ENCODE measurements at regions not wholly inside any gene's neighbourhood (a gene's known extent, or its start where the extent isn't known, plus 50 kb on each side); places are given as distances from the start of the nearest gene placed in this dataset.

GRCh38 chr3:14301558-14301957 is 100.8 kb upstream of the SLC6A6 start:
- H3K4me3 ChIP-seq (ENCODE audit: low read depth, low read length) = no peak overlapping the region
- no peaks in the 10 kb centered on the region for H3K79me2 ChIP-seq (ENCODE audit: control insufficient read depth, insufficient read depth, low read length, unreplicated experiment)
- no peak overlapping the region for H3K27ac ChIP-seq (ENCODE audit: low read depth, low read length)
- H3K36me3 ChIP-seq (ENCODE audit: insufficient read depth, low read length) = no peaks in the 10 kb centered on the region
- peaks cover 20% of the 10 kb centered on the region for H3K27me3 ChIP-seq (ENCODE audit: insufficient read depth, low read length)
- no peak overlapping the region for H2AFZ ChIP-seq (ENCODE audit: low read length, unreplicated experiment)
- peaks cover 7% of the 10 kb centered on the region for H3K4me1 ChIP-seq (ENCODE audit: control insufficient read depth, insufficient read depth, low read length, unreplicated experiment)

GRCh38 chr3:14303336-14304100 is 98.9 kb upstream of the SLC6A6 start:
- no peaks in the 10 kb centered on the region for H3K79me2 ChIP-seq (ENCODE audit: control insufficient read depth, insufficient read depth, low read length, unreplicated experiment)
- H3K4me3 ChIP-seq (ENCODE audit: low read depth, low read length) = no peak overlapping the region
- peaks cover 7% of the 10 kb centered on the region for H3K4me1 ChIP-seq (ENCODE audit: control insufficient read depth, insufficient read depth, low read length, unreplicated experiment)
- no peak overlapping the region for H2AFZ ChIP-seq (ENCODE audit: low read length, unreplicated experiment)
- no peak overlapping the region for H3K27ac ChIP-seq (ENCODE audit: low read depth, low read length)
- H3K36me3 ChIP-seq (ENCODE audit: insufficient read depth, low read length) = no peaks in the 10 kb centered on the region
- H3K27me3 ChIP-seq (ENCODE audit: insufficient read depth, low read length) = peaks cover 31% of the 10 kb centered on the region

- H3K27ac ChIP-seq (ENCODE audit: low read depth, low read length) = no peak overlapping the region
- H3K36me3 ChIP-seq (ENCODE audit: insufficient read depth, low read length) = no peaks in the 10 kb centered on the region
- peaks cover 7% of the 10 kb centered on the region for H3K4me1 ChIP-seq (ENCODE audit: control insufficient read depth, insufficient read depth, low read length, unreplicated experiment)
- no peaks in the 10 kb centered on the region for H3K79me2 ChIP-seq (ENCODE audit: control insufficient read depth, insufficient read depth, low read length, unreplicated experiment)
- peaks cover 39% of the 10 kb centered on the region for H3K27me3 ChIP-seq (ENCODE audit: insufficient read depth, low read length)
- H2AFZ ChIP-seq (ENCODE audit: low read length, unreplicated experiment) = no peak overlapping the region
- H3K4me3 ChIP-seq (ENCODE audit: low read depth, low read length) = no peak overlapping the region
Observed at GRCh38 chr3:14304101-14305045, 98.0 kb upstream of the SLC6A6 start.

- Histone ChIP-seq H3K79me2 (ENCODE audit: control insufficient read depth, insufficient read depth, low read length, unreplicated experiment) (no peaks in the 10 kb centered on the region), H3K27ac (ENCODE audit: low read depth, low read length) (no peak overlapping the region), H3K27me3 (ENCODE audit: insufficient read depth, low read length) (peaks cover 46% of the 10 kb centered on the region), H3K4me1 (ENCODE audit: control insufficient read depth, insufficient read depth, low read length, unreplicated experiment) (peaks cover 7% of the 10 kb centered on the region), H2AFZ (ENCODE audit: low read length, unreplicated experiment) (no peak overlapping the region), H3K4me3 (ENCODE audit: low read depth, low read length) (no peak overlapping the region), H3K36me3 (ENCODE audit: insufficient read depth, low read length) (no peaks in the 10 kb centered on the region)
Observed at GRCh38 chr3:14305324-14305723, 97.1 kb upstream of the SLC6A6 start.

- H3K4me1 ChIP-seq (ENCODE audit: control insufficient read depth, insufficient read depth, low read length, unreplicated experiment) = peaks cover 7% of the 10 kb centered on the region
- H3K4me3 ChIP-seq (ENCODE audit: low read depth, low read length) = no peak overlapping the region
- peaks cover 50% of the 10 kb centered on the region for H3K27me3 ChIP-seq (ENCODE audit: insufficient read depth, low read length)
- no peaks in the 10 kb centered on the region for H3K36me3 ChIP-seq (ENCODE audit: insufficient read depth, low read length)
- no peaks in the 10 kb centered on the region for H3K79me2 ChIP-seq (ENCODE audit: control insufficient read depth, insufficient read depth, low read length, unreplicated experiment)
- no peak overlapping the region for H3K27ac ChIP-seq (ENCODE audit: low read depth, low read length)
- H2AFZ ChIP-seq (ENCODE audit: low read length, unreplicated experiment) = no peak overlapping the region
Observed at GRCh38 chr3:14306142-14306541, 96.3 kb upstream of the SLC6A6 start.

- peaks cover 62% of the 10 kb centered on the region for H3K27me3 ChIP-seq (ENCODE audit: insufficient read depth, low read length)
- H3K27ac ChIP-seq (ENCODE audit: low read depth, low read length) = no peak overlapping the region
- no peak overlapping the region for H3K4me3 ChIP-seq (ENCODE audit: low read depth, low read length)
- peaks cover 7% of the 10 kb centered on the region for H3K4me1 ChIP-seq (ENCODE audit: control insufficient read depth, insufficient read depth, low read length, unreplicated experiment)
- no peaks in the 10 kb centered on the region for H3K79me2 ChIP-seq (ENCODE audit: control insufficient read depth, insufficient read depth, low read length, unreplicated experiment)
- H2AFZ ChIP-seq (ENCODE audit: low read length, unreplicated experiment) = no peak overlapping the region
- H3K36me3 ChIP-seq (ENCODE audit: insufficient read depth, low read length) = no peaks in the 10 kb centered on the region
Observed at GRCh38 chr3:14307656-14308302, 94.6 kb upstream of the SLC6A6 start.

- H3K4me1 ChIP-seq (ENCODE audit: control insufficient read depth, insufficient read depth, low read length, unreplicated experiment) = no peaks in the 10 kb centered on the region
- H3K4me3 ChIP-seq (ENCODE audit: low read depth, low read length) = no peak overlapping the region
- no peaks in the 10 kb centered on the region for H3K79me2 ChIP-seq (ENCODE audit: control insufficient read depth, insufficient read depth, low read length, unreplicated experiment)
- no peak overlapping the region for H3K27ac ChIP-seq (ENCODE audit: low read depth, low read length)
- H3K27me3 ChIP-seq (ENCODE audit: insufficient read depth, low read length) = peaks cover 89% of the 10 kb centered on the region
- no peaks in the 10 kb centered on the region for H3K36me3 ChIP-seq (ENCODE audit: insufficient read depth, low read length)
- H2AFZ ChIP-seq (ENCODE audit: low read length, unreplicated experiment) = no peak overlapping the region
Observed at GRCh38 chr3:14311729-14312128, 90.7 kb upstream of the SLC6A6 start.

GRCh38 chr3:14312375-14312774 is 90.0 kb upstream of the SLC6A6 start:
- no peak overlapping the region for H3K27ac ChIP-seq (ENCODE audit: low read depth, low read length)
- H3K36me3 ChIP-seq (ENCODE audit: insufficient read depth, low read length) = no peaks in the 10 kb centered on the region
- H2AFZ ChIP-seq (ENCODE audit: low read length, unreplicated experiment) = no peak overlapping the region
- no peaks in the 10 kb centered on the region for H3K79me2 ChIP-seq (ENCODE audit: control insufficient read depth, insufficient read depth, low read length, unreplicated experiment)
- H3K4me1 ChIP-seq (ENCODE audit: control insufficient read depth, insufficient read depth, low read length, unreplicated experiment) = no peaks in the 10 kb centered on the region
- no peak overlapping the region for H3K4me3 ChIP-seq (ENCODE audit: low read depth, low read length)
- H3K27me3 ChIP-seq (ENCODE audit: insufficient read depth, low read length) = peaks cover 95% of the 10 kb centered on the region

- Histone ChIP-seq H3K27me3 (ENCODE audit: insufficient read depth, low read length) (peaks cover 62% of the 10 kb centered on the region), H3K4me1 (ENCODE audit: control insufficient read depth, insufficient read depth, low read length, unreplicated experiment) (no peaks in the 10 kb centered on the region), H3K4me3 (ENCODE audit: low read depth, low read length) (no peak overlapping the region), H2AFZ (ENCODE audit: low read length, unreplicated experiment) (no peak overlapping the region), H3K36me3 (ENCODE audit: insufficient read depth, low read length) (no peaks in the 10 kb centered on the region), H3K27ac (ENCODE audit: low read depth, low read length) (no peak overlapping the region), H3K79me2 (ENCODE audit: control insufficient read depth, insufficient read depth, low read length, unreplicated experiment) (no peaks in the 10 kb centered on the region)
Observed at GRCh38 chr3:14317057-14317553, 85.3 kb upstream of the SLC6A6 start.

GRCh38 chr3:14318646-14319045 is 83.8 kb upstream of the SLC6A6 start:
- Histone ChIP-seq H3K4me1 (ENCODE audit: control insufficient read depth, insufficient read depth, low read length, unreplicated experiment) (no peaks in the 10 kb centered on the region), H3K4me3 (ENCODE audit: low read depth, low read length) (no peak overlapping the region), H3K79me2 (ENCODE audit: control insufficient read depth, insufficient read depth, low read length, unreplicated experiment) (no peaks in the 10 kb centered on the region), H3K36me3 (ENCODE audit: insufficient read depth, low read length) (no peaks in the 10 kb centered on the region), H3K27me3 (ENCODE audit: insufficient read depth, low read length) (peaks cover 47% of the 10 kb centered on the region), H3K27ac (ENCODE audit: low read depth, low read length) (no peak overlapping the region), H2AFZ (ENCODE audit: low read length, unreplicated experiment) (no peak overlapping the region)
